GM19395 (cell line): ENCODE measurements at regions not wholly inside any gene's neighbourhood (a gene's known extent, or its start where the extent isn't known, plus 50 kb on each side); places are given as distances from the start of the nearest gene placed in this dataset.
"Not testable (repeated sequence)": the region's sequence is repeated elsewhere in the genome, so short reads cannot be mapped to it uniquely, and the experiment has no call there.

Experiments
- ATAC-seq: cut with Tn5 transposase; IDR thresholded peaks from one replicate; pipeline ENCODE4 v1.9.1; 2021; ENCODE audit warnings: mild to moderate bottlenecking, moderate library complexity; ENCODE audit not compliant: unreplicated experiment

DNA sequence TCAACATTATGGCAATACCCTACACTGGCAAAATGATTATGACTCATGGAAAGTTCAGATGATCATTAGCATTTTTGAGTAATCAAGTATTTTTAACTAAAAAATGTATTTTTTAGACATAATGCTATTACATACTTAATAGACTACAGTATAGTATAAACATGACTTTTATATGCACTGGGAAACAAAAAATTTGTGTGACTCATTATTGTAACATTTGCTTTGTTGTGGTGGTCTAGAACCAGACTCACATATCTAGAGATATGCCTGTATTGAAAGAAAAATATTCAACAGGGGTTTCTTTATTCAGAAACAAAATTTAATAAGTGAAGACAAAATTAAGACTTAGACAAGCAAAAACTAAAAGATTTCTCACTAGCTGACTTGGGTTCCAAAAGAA is 385.3 kb upstream of the RIOK2 start:
- no peak for ATAC-seq

DNA sequence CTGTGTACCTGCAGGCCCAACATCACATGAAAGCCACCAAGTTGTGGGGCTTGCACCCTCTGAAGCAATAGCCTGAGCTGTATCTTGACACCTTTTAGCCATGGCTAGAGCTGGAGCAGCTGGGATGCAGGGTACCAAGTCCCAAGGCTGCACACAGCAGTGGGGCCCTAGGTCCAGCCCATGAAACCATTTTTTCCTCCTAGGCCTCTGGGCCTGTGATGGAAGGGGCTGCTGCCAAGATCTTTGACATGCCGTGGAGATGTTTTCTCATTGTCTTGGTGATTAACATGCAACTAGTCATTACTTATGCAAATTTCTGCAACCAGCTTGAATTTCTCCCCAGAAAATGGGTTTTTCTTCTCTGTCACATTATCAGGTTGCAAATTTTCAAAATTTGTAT is 387.2 kb upstream of the RIOK2 start:
- no peak for ATAC-seq

DNA sequence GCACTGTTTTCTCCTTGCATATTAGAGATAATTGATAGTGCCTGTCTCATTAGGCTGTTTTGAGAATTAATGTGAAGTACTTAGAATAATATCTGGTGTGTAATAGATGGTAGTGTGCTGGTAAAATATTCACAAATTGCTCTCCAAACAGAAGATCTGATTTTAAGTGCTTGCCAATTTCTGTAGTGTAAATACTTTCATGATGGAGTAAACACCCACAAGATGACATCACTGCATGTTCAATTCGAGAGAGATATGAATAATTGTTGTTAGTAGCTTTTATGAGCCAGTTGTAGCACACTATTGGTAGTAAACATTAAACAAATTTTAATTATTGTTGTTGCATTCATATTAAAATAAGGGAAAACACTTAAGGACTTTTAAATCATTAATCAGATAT is 392.3 kb upstream of the RIOK2 start:
- ATAC-seq: no peak

DNA sequence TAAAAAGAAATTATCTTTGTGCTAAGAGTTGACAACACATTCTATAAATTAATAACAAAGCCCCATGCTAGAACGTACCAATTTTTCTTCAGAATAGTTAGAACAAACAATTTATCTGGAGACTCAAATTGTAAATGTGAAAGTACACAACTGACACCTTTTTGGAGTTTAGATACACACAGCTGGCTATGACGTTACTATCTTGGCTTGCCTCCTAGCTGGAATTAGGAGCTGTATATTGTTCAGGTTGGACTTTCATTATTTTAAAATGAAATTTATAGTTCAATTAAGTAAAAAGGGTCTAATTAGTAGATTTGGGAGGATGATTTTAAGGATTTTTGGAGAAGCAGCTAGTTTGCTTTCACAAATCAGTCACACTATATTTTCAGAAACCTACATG is 393.9 kb upstream of the RIOK2 start:
- no peak for ATAC-seq

DNA sequence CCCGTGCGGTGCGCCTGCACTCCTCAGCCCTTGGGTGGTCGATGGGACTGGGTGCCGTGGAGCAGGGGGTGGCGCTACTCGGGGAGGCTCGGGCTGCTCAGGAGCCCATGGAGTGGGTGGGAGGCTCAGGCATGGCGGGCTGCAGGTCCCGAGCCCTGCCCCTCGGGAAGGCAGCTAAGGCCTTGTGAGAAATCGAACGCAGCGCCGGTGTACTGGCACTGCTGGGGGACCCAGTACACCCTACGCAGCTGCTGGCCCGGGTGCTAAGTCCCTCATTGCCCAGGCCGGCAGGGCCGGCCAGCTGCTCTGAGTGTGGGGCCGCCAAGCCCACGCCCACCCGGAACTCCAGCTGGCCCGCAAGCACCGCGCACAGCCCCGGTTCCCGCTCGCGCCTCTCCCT is 396.9 kb upstream of the RIOK2 start:
- ATAC-seq: not testable (repeated sequence)

DNA sequence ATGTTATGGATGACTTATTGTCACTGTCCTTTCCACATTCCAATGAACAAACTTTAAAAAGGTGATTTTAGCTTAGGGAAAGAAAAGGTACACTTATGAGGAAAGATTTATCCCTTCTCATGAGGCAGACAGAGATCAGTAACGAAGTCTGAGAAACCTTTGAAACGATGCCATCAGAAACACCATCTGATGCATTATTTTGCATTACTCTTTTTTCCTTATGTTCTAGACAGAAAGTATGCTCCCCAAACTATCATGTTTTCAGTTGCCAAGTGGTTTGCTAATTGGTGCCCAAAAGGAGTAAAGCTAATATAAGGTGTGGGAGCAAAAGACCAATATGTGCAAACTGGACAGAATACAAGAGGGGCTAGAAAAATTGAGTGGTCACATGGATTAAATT is 397.7 kb upstream of the RIOK2 start:
- ATAC-seq: no peak

DNA sequence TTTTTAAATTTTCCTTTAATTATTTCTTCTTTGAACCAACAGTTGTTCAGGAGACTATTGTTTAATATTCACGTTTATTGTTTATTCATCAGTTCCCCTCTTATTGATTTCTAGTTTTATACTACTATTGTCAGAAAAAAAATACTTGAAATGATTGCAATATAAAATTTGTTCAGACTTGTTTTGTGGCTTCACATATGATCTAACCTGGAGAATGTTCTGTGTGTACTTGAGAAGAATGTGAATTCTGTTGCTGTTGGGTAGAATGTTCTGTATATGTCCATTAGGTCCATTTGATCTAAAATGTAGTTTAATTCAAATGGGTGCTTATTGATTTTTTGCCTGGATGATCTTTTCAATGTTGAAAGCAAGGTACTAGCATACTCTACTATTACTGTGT is 408.7 kb upstream of the RIOK2 start:
- no peak for ATAC-seq

DNA sequence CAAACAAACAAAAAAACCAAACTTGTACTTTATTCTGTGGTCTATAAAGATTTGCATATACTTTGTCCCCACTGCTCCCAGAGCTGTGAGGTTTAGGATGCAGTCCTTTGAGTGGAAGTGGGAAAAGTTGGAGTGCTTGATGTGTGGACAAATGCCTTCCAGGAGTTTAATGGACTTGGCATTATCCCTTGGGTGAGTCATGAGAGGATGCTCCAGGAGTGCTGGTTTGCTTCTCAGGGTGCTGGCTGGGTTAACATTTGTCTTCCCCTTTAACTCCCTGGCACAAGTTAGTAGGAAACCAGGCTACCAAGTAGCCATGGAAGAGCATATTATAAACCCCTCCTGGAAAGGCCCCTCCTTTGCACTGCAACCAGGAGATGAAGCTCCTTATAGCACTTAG is 417.4 kb upstream of the RIOK2 start:
- ATAC-seq: no peak

DNA sequence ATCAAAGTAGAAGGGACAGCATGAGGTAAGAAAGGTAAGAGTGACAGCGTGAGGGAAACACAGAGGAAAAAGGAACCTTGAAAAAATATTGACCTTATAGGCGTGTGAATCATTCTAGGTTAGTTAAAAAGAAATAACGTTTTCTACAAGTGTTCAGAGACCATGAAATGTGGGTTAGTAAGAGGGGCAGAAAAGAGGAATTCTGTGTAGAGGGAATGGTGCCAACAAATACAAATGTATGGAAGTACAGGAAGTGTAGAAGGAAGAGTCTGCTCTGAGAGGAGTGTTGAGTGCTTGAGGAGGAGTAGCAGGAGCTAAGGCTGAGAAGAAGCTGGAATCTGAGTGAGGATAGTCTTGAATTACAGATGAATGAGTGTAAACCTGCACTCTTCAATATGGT is 418.6 kb upstream of the RIOK2 start:
- ATAC-seq: no peak

DNA sequence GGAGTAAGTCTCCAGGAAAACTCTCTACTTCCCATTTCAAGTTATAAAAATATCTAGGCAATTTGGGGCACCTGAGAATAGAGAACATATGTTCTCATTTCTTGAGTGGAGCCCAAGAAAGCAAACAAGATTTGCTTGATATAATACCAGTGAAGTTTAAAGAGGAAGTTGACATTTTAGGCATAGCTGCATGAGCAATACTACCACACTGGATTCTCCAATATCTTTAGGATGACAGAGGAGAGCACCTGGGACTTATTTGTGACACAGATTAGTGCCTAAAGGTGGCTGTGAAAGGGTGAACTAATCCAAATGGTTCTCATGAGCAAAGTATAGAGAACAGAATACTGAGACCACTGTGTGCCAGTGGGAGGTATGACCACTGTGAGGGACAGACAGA is 423.5 kb upstream of the RIOK2 start:
- ATAC-seq: no peak

DNA sequence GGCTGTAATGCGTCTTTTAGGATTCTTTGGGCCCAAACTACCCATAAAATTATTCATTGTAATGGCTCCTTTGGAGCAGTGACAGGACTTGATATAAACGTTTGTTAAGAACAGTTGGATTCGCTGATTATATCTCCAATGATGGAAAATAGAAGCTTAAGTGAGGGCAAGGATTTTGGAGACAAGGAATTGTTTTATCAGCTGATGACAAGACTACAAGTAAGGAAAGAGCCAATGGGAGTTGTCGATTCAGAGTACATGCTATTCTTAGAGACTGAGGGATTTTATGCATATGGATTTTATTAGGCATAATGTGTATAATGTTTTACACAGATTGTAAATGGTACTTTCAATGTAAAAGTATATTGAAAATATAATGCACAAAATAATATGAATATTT is 425.5 kb upstream of the RIOK2 start:
- ATAC-seq: no peak

DNA sequence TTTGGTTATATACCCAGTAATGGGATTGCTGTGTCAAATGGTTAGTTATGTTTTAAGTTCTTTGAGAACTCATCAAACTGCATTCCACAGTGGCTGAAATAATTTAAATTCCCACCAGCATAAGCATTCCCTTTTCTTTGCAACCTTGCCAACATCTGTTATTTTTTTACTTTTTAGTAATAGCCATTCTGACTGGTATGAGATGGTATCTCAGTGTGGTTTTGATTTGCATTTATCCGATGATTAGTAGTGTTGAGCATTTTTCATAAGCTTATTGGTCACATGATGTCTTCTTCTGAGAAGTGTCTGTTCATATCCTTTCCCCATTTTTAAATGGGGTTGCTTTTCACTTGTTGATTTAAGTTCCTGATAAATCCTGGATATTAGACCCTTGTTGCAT is 435.7 kb upstream of the RIOK2 start:
- ATAC-seq: no peak

DNA sequence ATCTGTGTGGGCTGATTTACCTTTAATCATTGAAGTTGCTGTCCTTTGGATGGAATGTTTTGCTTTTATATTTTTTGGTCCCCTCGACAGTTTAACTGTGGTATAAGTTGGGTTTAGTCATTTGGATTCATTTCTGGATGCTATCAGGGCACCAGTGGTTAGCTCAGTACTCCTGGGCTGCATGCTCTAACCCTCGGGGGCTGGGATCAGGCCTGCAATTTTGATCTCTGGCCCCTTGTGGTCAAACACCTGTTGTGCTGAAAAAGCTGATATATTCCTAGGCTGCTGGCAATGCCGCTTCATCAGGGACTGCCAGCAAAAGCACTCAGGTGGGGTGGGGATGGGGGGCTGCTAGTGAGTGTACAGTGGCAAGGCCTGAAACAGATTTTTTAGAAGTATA is 440.4 kb upstream of the RIOK2 start:
- no peak for ATAC-seq

DNA sequence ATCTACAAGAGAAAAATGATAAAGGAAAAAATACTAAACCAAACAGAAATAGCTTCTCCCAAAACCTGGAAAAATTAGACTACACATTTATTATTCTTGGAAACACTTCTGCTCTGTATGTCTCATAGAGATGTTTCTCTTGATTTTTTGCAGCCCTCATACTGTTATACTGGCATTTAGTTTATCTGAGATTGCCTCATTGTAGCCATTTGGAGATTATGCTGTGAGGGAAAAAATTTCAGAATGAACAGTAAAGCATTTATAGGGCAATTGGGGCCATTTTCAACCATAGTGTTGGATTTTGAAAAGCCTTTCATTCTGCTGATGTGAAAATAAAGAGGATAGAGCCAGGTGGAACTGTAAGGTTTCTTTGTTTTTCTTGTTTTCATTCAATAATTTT is 441.8 kb upstream of the RIOK2 start:
- ATAC-seq: no peak

DNA sequence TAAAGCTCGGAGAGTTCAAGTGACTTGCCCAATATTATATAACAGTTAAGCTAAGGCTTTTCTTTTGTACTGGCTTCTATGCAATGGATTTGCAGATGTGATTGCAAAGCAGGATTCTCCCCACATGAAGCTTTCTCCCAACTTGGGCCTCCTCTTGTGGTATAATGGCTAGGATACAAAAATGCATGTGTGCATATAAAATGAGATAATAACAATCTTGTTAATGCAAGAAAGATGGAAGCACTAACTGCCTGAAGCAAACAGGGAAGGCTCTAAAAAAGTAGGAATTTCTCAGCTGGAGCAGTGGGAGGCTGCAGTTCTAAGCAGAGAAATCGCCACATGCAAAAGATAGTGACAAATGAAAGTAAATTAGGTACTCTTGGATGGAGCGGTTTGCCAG is 444.2 kb upstream of the RIOK2 start:
- ATAC-seq: no peak

DNA sequence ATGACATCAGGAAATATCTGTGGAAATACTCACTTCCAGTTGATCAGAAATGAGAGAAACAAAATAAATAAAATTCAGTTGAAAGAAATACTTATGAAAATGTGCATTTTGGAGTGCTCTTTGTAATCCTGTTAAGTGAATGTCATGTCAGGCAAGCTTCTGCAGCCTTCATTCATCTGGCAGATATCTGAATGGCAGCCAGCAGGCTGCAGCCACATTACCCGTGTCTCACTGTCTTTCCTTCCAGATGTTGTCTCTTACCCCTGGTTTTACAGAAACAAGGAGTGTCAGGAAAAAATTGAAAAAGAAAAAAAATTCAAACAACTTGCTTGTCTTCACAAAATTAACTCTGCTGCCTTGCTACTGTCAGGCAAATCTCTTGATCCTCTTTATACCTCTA is 445.0 kb upstream of the RIOK2 start:
- no peak for ATAC-seq

DNA sequence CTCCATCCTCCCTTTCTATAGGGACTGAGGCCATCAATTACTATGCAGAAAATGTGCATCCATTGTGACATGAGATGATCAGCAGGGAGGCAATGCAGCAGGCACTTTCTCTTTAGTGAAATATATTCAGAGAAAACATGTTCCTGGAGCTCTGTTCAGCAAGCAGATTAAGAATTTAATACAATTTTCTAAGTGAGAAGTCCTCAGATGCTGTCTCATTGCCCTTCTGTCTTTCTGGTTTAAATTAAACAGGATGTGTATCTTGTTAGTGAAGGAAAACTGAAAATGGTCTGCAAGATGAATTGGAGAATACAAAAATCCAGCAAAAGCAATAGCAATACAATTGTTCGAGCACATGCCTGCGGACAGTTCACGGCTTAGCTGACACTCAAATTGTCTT is 445.8 kb upstream of the RIOK2 start:
- ATAC-seq: no peak

DNA sequence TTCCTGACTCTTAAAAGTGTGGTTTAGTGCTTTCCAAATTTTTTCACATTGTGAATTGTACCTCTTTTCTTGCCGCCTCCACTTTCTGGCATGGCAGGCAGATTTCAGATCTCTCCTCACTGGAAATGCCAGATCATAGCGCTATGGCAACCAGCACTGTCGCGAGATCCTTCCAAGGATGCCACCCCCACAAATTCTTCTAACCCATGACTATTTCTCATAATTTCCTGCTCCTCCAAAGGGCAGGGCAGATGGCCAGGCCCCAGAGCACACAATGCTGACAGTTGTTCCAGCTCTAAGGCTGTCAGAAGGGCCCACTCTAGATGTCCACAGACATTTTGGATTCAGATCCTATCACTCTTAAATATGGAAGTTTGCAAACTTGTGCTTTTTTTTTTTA is 446.2 kb upstream of the RIOK2 start:
- ATAC-seq: no peak

DNA sequence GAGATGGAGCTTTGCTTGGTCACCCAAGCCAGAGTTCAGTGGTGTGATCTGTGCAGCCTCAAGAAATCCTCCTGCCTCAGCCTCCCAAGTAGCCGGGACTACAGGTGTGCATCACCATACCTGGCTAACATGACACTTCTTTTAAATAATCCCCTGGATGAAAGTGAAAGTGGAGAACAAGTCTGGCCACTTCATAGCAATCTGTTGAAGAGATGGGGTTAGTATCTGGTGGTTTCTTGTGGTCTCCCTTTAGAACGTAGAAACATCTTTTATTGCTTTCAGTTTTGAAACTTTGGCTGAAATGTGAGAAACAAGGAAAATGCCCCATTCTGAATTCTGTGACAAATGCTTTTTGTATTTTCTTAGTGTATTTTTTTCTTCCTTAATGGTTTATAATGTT is 452.5 kb upstream of the RIOK2 start:
- no peak for ATAC-seq

DNA sequence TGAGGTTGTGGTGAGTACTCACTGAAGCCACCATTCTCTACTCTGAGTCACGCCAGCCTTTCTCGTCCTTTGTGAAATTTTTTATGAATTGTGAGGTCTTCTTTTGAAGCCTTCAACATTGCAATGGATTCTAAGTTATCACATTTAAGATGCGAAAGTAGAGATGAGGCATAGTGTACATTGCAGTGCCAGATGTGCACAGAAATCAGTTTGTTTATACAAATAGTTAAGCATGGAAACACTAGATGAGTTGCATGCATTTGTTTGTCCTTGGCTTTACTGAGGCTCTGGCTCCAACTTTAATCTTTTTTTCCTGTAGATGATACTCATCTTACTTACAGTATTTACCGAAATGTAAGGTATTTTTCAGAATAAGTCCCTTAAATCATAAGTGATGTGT is 453.7 kb upstream of the RIOK2 start:
- no peak for ATAC-seq

DNA sequence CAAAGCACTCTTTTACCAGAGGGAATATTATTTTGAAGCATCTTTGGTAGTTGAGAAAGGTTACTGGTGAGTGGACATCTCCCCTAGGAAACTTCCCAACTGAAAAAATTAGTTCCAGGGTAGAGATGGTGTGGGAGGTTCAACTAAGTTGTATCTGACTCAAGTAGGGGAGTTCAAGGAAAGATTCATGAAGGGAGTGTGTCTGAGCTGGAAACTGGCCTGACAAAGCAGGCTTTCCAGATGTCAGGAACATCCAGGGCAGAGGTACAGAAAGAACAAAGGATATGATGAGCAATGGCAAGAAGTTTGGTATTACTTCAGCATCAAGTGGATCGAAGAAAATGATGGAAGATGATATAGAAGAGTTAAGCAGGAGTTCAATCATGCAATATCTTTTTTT is 458.0 kb upstream of the RIOK2 start:
- no peak for ATAC-seq

DNA sequence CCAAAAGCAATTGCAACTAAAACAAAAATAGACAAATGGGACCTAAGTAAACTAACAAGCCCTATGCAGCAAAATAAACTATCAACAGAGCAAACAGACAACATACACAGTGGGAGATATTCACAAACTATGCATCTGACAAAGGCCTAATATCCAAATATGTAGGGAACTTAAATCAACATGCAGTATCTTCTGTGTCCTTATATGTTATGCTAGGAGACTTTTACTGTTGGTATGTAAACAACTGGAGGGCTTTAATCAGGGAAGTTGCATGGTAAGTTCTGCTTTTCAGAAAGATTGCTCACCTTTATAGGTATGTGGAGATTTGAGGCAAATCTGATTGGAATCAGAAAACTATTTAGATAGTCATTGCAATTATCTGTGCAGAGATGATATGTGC is 461.2 kb upstream of the RIOK2 start:
- ATAC-seq: no peak

DNA sequence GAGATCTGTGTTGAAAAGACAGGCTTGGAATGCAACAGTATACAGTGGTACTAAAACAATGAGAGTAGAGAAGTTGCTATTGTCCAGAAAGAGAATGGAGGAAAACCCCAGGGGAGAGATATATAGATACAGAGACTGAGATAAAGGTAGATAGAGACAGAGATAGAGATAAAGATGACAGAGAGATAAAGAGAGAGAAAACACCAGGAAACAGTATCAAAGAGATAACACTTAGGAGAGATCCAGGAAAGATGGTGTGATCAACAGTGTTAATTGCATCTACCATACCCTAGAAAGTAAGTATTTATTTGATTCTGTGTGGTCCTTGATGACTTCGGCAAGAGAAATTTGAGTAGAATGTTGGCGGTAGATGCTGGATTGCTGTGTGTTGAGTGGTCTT is 461.8 kb upstream of the RIOK2 start:
- no peak for ATAC-seq

DNA sequence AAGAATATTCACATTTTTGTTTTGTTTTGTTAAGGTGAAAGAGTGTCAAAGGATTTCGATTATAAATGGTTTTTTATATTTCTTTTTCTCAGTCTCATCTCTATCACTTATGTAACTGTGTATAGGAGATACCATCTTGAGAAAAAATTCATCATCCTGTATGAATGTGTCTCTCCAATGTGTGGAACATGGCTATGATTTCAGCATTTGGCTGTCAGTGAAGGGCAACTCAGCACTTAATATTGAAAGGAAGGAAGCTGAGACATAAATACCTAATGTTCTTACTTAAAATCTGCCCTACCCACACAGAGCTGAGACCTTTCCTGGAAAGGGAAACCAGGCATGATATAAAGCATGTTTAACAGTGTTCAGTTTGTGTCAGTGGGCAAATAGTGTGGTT is 474.2 kb upstream of the RIOK2 start:
- ATAC-seq: no peak
